ENCODE measurements at regions not wholly inside any gene's neighbourhood (a gene's known extent, or its start where the extent isn't known, plus 50 kb on each side); places are given as distances from the start of the nearest gene placed in this dataset.

- no peaks in the 10 kb centered on the region for H3K36me3 ChIP-seq (ENCODE audit: insufficient read depth)
- WGBS: 83% methylated on average over 6 of the region's 6 CpGs
- H3K4me1 ChIP-seq (ENCODE audit: insufficient read depth): no peaks in the 10 kb centered on the region
- no peak overlapping the region for H3K4me3 ChIP-seq (ENCODE audit: low read depth, low read length)
- DNase-seq (ENCODE audit: extremely low spot score): no peak
- H3K27ac ChIP-seq (ENCODE audit: low read depth): no peak overlapping the region
These were observed 689.5 kb upstream of the NCAM2 start for GRCh38 chr21:20308586-20309315.

- Histone ChIP-seq H3K4me3 (ENCODE audit: low read depth, low read length) (no peak overlapping the region), H3K4me1 (ENCODE audit: insufficient read depth) (no peaks in the 10 kb centered on the region), H3K27ac (ENCODE audit: low read depth) (no peak overlapping the region), H3K36me3 (ENCODE audit: insufficient read depth) (no peaks in the 10 kb centered on the region)
- 76% methylated on average over 1 of the region's 1 CpG for WGBS
- DNase-seq (ENCODE audit: extremely low spot score): no peak
These were observed 686.9 kb upstream of the NCAM2 start for GRCh38 chr21:20311234-20311787.

GRCh38 chr21:20313013-20313412 lies 685.2 kb upstream of the NCAM2 start:
- DNase-seq (ENCODE audit: extremely low spot score): no peak
- 89% methylated on average over 3 of the region's 3 CpGs for WGBS
- no peaks in the 10 kb centered on the region for H3K36me3 ChIP-seq (ENCODE audit: insufficient read depth)
- H3K27ac ChIP-seq (ENCODE audit: low read depth): no peak overlapping the region
- H3K4me3 ChIP-seq (ENCODE audit: low read depth, low read length): no peak overlapping the region
- H3K4me1 ChIP-seq (ENCODE audit: insufficient read depth): no peaks in the 10 kb centered on the region

GRCh38 chr21:20315042-20315441 lies 683.2 kb upstream of the NCAM2 start:
- Histone ChIP-seq H3K4me1 (ENCODE audit: insufficient read depth) (no peaks in the 10 kb centered on the region), H3K36me3 (ENCODE audit: insufficient read depth) (no peaks in the 10 kb centered on the region), H3K4me3 (ENCODE audit: low read depth, low read length) (no peak overlapping the region), H3K27ac (ENCODE audit: low read depth) (no peak overlapping the region)
- no peak for DNase-seq (ENCODE audit: extremely low spot score)
- 96% methylated on average over 1 of the region's 1 CpG for WGBS

- 94% methylated on average over 6 of the region's 6 CpGs for WGBS
- Histone ChIP-seq H3K36me3 (ENCODE audit: insufficient read depth) (no peaks in the 10 kb centered on the region), H3K27ac (ENCODE audit: low read depth) (no peak overlapping the region), H3K4me1 (ENCODE audit: insufficient read depth) (no peaks in the 10 kb centered on the region), H3K4me3 (ENCODE audit: low read depth, low read length) (no peak overlapping the region)
- DNase-seq (ENCODE audit: extremely low spot score): no peak
These were observed 668.6 kb upstream of the NCAM2 start for GRCh38 chr21:20329636-20330035.

- H3K4me3 ChIP-seq (ENCODE audit: low read depth, low read length): no peak overlapping the region
- no peaks in the 10 kb centered on the region for H3K4me1 ChIP-seq (ENCODE audit: insufficient read depth)
- no peaks in the 10 kb centered on the region for H3K36me3 ChIP-seq (ENCODE audit: insufficient read depth)
- no peak overlapping the region for H3K27ac ChIP-seq (ENCODE audit: low read depth)
- no peak for DNase-seq (ENCODE audit: extremely low spot score)
- 96% methylated on average over 3 of the region's 3 CpGs for WGBS
These were observed 667.6 kb upstream of the NCAM2 start for GRCh38 chr21:20330652-20331051.

- no peak for DNase-seq (ENCODE audit: extremely low spot score)
- 94% methylated on average over 2 of the region's 2 CpGs for WGBS
- Histone ChIP-seq H3K4me3 (ENCODE audit: low read depth, low read length) (no peak overlapping the region), H3K4me1 (ENCODE audit: insufficient read depth) (no peaks in the 10 kb centered on the region), H3K27ac (ENCODE audit: low read depth) (no peak overlapping the region), H3K36me3 (ENCODE audit: insufficient read depth) (no peaks in the 10 kb centered on the region)
These were observed 663.6 kb upstream of the NCAM2 start for GRCh38 chr21:20334585-20334984.

- no peak for DNase-seq (ENCODE audit: extremely low spot score)
- Histone ChIP-seq H3K27ac (ENCODE audit: low read depth) (no peak overlapping the region), H3K4me3 (ENCODE audit: low read depth, low read length) (no peak overlapping the region), H3K4me1 (ENCODE audit: insufficient read depth) (no peaks in the 10 kb centered on the region), H3K36me3 (ENCODE audit: insufficient read depth) (no peaks in the 10 kb centered on the region)
- 83% methylated on average over 4 of the region's 4 CpGs for WGBS
These were observed 656.8 kb upstream of the NCAM2 start for GRCh38 chr21:20341431-20341830.

- DNase-seq (ENCODE audit: extremely low spot score): no peak
- Histone ChIP-seq H3K36me3 (ENCODE audit: insufficient read depth) (no peaks in the 10 kb centered on the region), H3K4me1 (ENCODE audit: insufficient read depth) (no peaks in the 10 kb centered on the region), H3K4me3 (ENCODE audit: low read depth, low read length) (no peak overlapping the region), H3K27ac (ENCODE audit: low read depth) (no peak overlapping the region)
- 89% methylated on average over 5 of the region's 5 CpGs for WGBS
These were observed 655.0 kb upstream of the NCAM2 start for GRCh38 chr21:20343186-20343585.

GRCh38 chr21:20351138-20351537 lies 647.1 kb upstream of the NCAM2 start:
- no peaks in the 10 kb centered on the region for H3K36me3 ChIP-seq (ENCODE audit: insufficient read depth)
- DNase-seq (ENCODE audit: extremely low spot score): no peak
- no peaks in the 10 kb centered on the region for H3K4me1 ChIP-seq (ENCODE audit: insufficient read depth)
- H3K27ac ChIP-seq (ENCODE audit: low read depth): no peak overlapping the region
- WGBS: 82% methylated on average over 4 of the region's 4 CpGs
- no peak overlapping the region for H3K4me3 ChIP-seq (ENCODE audit: low read depth, low read length)

- Histone ChIP-seq H3K4me1 (ENCODE audit: insufficient read depth) (no peaks in the 10 kb centered on the region), H3K36me3 (ENCODE audit: insufficient read depth) (no peaks in the 10 kb centered on the region), H3K4me3 (ENCODE audit: low read depth, low read length) (no peak overlapping the region), H3K27ac (ENCODE audit: low read depth) (no peak overlapping the region)
- 19% methylated on average over 2 of the region's 2 CpGs for WGBS
- no peak for DNase-seq (ENCODE audit: extremely low spot score)
These were observed 644.9 kb upstream of the NCAM2 start for GRCh38 chr21:20353351-20353750.

GRCh38 chr21:20373031-20373430 lies 625.2 kb upstream of the NCAM2 start:
- WGBS: 58% methylated on average over 4 of the region's 4 CpGs
- Histone ChIP-seq H3K27ac (ENCODE audit: low read depth) (no peak overlapping the region), H3K4me3 (ENCODE audit: low read depth, low read length) (no peak overlapping the region), H3K36me3 (ENCODE audit: insufficient read depth) (no peaks in the 10 kb centered on the region), H3K4me1 (ENCODE audit: insufficient read depth) (no peaks in the 10 kb centered on the region)
- no peak for DNase-seq (ENCODE audit: extremely low spot score)

- Histone ChIP-seq H3K36me3 (ENCODE audit: insufficient read depth) (no peaks in the 10 kb centered on the region), H3K27ac (ENCODE audit: low read depth) (no peak overlapping the region), H3K4me3 (ENCODE audit: low read depth, low read length) (no peak overlapping the region), H3K4me1 (ENCODE audit: insufficient read depth) (no peaks in the 10 kb centered on the region)
- WGBS: 36% methylated on average over 1 of the region's 1 CpG
- no peak for DNase-seq (ENCODE audit: extremely low spot score)
These were observed 621.0 kb upstream of the NCAM2 start for GRCh38 chr21:20377250-20377649.

GRCh38 chr21:20388400-20388799 lies 609.8 kb upstream of the NCAM2 start:
- Histone ChIP-seq H3K27ac (ENCODE audit: low read depth) (no peak overlapping the region), H3K4me1 (ENCODE audit: insufficient read depth) (no peaks in the 10 kb centered on the region), H3K36me3 (ENCODE audit: insufficient read depth) (no peaks in the 10 kb centered on the region), H3K4me3 (ENCODE audit: low read depth, low read length) (no peak overlapping the region)
- WGBS: 89% methylated on average over 6 of the region's 6 CpGs
- DNase-seq (ENCODE audit: extremely low spot score): no peak
